OCI-LY1 (cell line): ENCODE measurements at regions not wholly inside any gene's neighbourhood (a gene's known extent, or its start where the extent isn't known, plus 50 kb on each side); places are given as distances from the start of the nearest gene placed in this dataset.

Experiments
- H2AFZ ChIP-seq: fragments of 200-600 bp; sonication (generic), shearing (Covaris generic); 2 replicates; pipeline ENCODE4 v1.6.0; 2014; ENCODE audit warnings: antibody characterized with exemption, mild to moderate bottlenecking, low read length
- H3F3A ChIP-seq: fragments of 200-600 bp; sonication (generic), shearing (Covaris generic); 2 replicates; pipeline ENCODE4 v1.6.0; 2014; ENCODE audit warnings: mild to moderate bottlenecking, antibody characterized with exemption, low read length, moderate library complexity; ENCODE audit not compliant: insufficient read depth
- H3K27ac ChIP-seq: fragments of 200-600 bp; sonication (generic); 2 replicates; pipeline ENCODE4 v1.5.1; 2014; ENCODE audit warnings: low read length, mixed run types, mild to moderate bottlenecking, low read depth; ENCODE audit not compliant: poor library complexity, severe bottlenecking
- H3K27me3 ChIP-seq: fragments of 200-600 bp; sonication (generic); 2 replicates; pipeline ENCODE4 v1.6.0; 2014; ENCODE audit warnings: antibody characterized with exemption, mild to moderate bottlenecking, low read length, moderate library complexity; ENCODE audit not compliant: insufficient read depth
- H3K36me3 ChIP-seq: fragments of 200-600 bp; sonication (generic); 2 replicates; pipeline ENCODE4 v1.6.1; 2014; ENCODE audit warnings: mild to moderate bottlenecking, antibody characterized with exemption, low read length, moderate library complexity, mixed read lengths; ENCODE audit not compliant: insufficient read depth
- H3K4me1 ChIP-seq: fragments of 200-600 bp; sonication (generic); 2 replicates; pipeline ENCODE4 v1.5.1; 2014; ENCODE audit warnings: mild to moderate bottlenecking, low read length, moderate library complexity; ENCODE audit not compliant: insufficient read depth, severe bottlenecking
- H3K4me2 ChIP-seq: fragments of 200-600 bp; sonication (generic), shearing (Covaris generic); 2 replicates; pipeline ENCODE4 v1.6.1; 2014; ENCODE audit warnings: low read length
- H3K4me3 ChIP-seq: fragments of 200-600 bp; sonication (generic); 2 replicates; pipeline ENCODE4 v1.5.1; 2014; ENCODE audit warnings: low read length, low read depth, mild to moderate bottlenecking, mixed read lengths; ENCODE audit not compliant: poor library complexity, severe bottlenecking
- H3K79me2 ChIP-seq: fragments of 200-600 bp; shearing (Covaris generic); 2 replicates; pipeline ENCODE4 v1.6.1; 2016; ENCODE audit warnings: mixed run types, low read length, mixed read lengths; ENCODE audit not compliant: insufficient read depth
- H3K9ac ChIP-seq: fragments of 200-600 bp; sonication (generic), shearing (Covaris generic); 2 replicates; pipeline ENCODE4 v1.6.1; 2014; ENCODE audit warnings: mild to moderate bottlenecking, low read length, mixed read lengths
- H3K9me2 ChIP-seq: fragments of 200-600 bp; sonication (generic), shearing (Covaris generic); 2 replicates; pipeline ENCODE4 v1.6.1; 2014; ENCODE audit warnings: low read depth, mild to moderate bottlenecking, low read length, mixed read lengths
- H3K9me3 ChIP-seq: fragments of 200-600 bp; shearing (Covaris generic); 2 replicates; pipeline ENCODE4 v1.6.1; 2014; ENCODE audit warnings: low read length, mixed read lengths
- H4K20me1 ChIP-seq: fragments of 200-600 bp; sonication (generic), shearing (Covaris generic); 2 replicates; pipeline ENCODE4 v1.6.0; 2016; ENCODE audit warnings: mild to moderate bottlenecking, low read length; ENCODE audit not compliant: insufficient read depth
- EZH2 ChIP-seq: fragments of 200-600 bp; sonication (generic), shearing (Covaris generic); IDR thresholded peaks from 2 replicates; pipeline ENCODE4 v1.8.0; 2017; ENCODE audit warnings: borderline replicate concordance, mixed run types, mild to moderate bottlenecking, antibody characterized with exemption, low read length, moderate library complexity, mixed read lengths
- TF ChIP-seq, protein P1 (sequence below): fragments of 200-600 bp; sonication (generic), shearing (Covaris generic); IDR thresholded peaks from 2 replicates; pipeline ENCODE4 v1.5.1; 2017; ENCODE audit warnings: mild to moderate bottlenecking, antibody characterized with exemption, low read length, moderate library complexity, mixed read lengths

DNA sequence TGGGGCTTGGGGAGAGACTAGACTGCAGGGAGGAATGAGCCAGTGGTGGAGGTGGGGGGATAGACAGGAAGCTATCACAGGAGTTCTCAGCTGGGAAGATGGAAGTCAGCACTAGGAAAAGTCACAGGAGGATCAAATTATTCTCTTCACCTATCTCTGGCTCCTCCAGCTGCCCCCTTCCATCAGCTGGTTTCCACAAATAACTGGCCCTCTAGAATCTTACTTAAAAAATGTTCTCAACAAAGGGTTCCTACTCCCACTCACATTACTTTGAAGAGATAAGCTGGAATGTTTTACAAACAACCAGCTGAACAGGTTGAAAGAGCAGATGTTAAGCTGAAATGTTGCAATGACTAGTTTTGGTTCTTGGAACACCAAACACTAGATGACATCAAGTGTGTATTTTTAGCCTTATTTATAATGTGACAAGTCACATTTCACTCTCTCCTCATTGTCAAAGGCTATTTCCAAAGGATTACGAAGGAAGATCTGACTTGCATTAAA is 102.7 kb upstream of the AADACL2 start:
- H3F3A ChIP-seq = no peaks in the 10 kb centered on the region
- H3K4me3 ChIP-seq = no peak overlapping the region

DNA sequence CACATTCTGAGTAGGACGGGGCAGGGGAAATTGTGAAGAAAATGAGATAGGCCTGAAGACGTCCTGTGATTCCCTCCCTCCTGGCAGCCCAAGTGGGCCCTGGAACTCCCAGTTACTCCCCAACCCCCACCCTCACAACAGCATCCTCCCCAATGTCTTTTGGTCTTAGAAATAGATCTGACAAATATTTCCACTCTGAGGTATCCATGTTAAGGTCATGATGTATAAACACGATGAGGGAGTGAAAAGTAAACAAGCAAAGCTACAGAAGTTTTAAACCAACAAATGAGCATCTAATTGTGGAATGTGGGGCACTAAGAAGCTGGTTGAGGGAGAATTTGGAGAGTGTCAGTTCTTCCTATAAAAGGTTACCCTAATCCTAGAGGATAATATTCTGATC is 103.7 kb upstream of the AADACL2 start:
- H2AFZ ChIP-seq = no peak overlapping the region
- no peak overlapping the region for H3K4me2 ChIP-seq
- no peak overlapping the region for H3K4me3 ChIP-seq
- H4K20me1 ChIP-seq = no peaks in the 10 kb centered on the region
- H3F3A ChIP-seq = no peaks in the 10 kb centered on the region
- no peaks in the 10 kb centered on the region for H3K9me3 ChIP-seq
- no peaks in the 10 kb centered on the region for H3K36me3 ChIP-seq
- H3K27me3 ChIP-seq = no peaks in the 10 kb centered on the region
- H3K4me1 ChIP-seq = no peaks in the 10 kb centered on the region
- no peak for TF ChIP-seq EZH2
- TF ChIP-seq, protein P1, sequence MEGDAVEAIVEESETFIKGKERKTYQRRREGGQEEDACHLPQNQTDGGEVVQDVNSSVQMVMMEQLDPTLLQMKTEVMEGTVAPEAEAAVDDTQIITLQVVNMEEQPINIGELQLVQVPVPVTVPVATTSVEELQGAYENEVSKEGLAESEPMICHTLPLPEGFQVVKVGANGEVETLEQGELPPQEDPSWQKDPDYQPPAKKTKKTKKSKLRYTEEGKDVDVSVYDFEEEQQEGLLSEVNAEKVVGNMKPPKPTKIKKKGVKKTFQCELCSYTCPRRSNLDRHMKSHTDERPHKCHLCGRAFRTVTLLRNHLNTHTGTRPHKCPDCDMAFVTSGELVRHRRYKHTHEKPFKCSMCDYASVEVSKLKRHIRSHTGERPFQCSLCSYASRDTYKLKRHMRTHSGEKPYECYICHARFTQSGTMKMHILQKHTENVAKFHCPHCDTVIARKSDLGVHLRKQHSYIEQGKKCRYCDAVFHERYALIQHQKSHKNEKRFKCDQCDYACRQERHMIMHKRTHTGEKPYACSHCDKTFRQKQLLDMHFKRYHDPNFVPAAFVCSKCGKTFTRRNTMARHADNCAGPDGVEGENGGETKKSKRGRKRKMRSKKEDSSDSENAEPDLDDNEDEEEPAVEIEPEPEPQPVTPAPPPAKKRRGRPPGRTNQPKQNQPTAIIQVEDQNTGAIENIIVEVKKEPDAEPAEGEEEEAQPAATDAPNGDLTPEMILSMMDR = no peak
- H3K27ac ChIP-seq = no peak overlapping the region
- no peak overlapping the region for H3K9ac ChIP-seq
- H3K9me2 ChIP-seq = no peaks in the 10 kb centered on the region
- no peaks in the 10 kb centered on the region for H3K79me2 ChIP-seq

More for the DNA sequence above, 102.7 kb upstream of the AADACL2 start:
- Histone ChIP-seq H3K4me1 (no peaks in the 10 kb centered on the region), H3K4me2 (no peak overlapping the region), H2AFZ (no peak overlapping the region), H3K9me3 (no peaks in the 10 kb centered on the region), H3K9me2 (no peaks in the 10 kb centered on the region), H3K27ac (no peak overlapping the region), H3K79me2 (no peaks in the 10 kb centered on the region), H4K20me1 (no peaks in the 10 kb centered on the region), H3K36me3 (no peaks in the 10 kb centered on the region), H3K9ac (no peak overlapping the region), H3K27me3 (no peaks in the 10 kb centered on the region)
- no peak for TF ChIP-seq EZH2
- TF ChIP-seq, protein P1 = no peak

DNA sequence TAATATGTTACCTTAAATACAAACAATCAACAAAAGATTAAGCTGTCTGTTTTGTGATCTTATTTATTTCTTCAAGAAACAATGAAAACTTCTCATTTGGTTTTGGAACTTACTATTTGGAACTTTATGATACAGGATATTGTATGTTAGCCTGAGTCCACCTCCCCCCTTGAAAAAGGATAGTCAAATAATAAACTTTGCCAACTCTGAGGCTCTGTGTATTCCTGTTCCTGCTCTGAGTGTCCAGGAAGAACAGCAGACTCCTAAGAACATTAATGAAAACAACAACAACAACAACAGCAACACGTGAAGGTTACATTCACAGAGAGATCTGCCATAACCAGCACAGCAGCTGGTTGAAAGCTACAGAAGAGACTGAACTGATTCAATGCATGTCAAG is 108.1 kb upstream of the AADACL2 start:
- Histone ChIP-seq H3K79me2 (no peaks in the 10 kb centered on the region), H3K4me3 (no peak overlapping the region), H3K9me2 (no peaks in the 10 kb centered on the region), H2AFZ (no peak overlapping the region), H3K4me2 (no peak overlapping the region), H3F3A (no peaks in the 10 kb centered on the region), H3K4me1 (no peaks in the 10 kb centered on the region), H3K36me3 (no peaks in the 10 kb centered on the region), H3K9me3 (no peaks in the 10 kb centered on the region), H3K9ac (no peak overlapping the region), H4K20me1 (0 out of 2 replicates have a peak, but pooled peaks cover 2% of the 10 kb centered on the region), H3K27me3 (no peaks in the 10 kb centered on the region), H3K27ac (no peak overlapping the region)
- TF ChIP-seq, protein P1 = no peak
- no peak for TF ChIP-seq EZH2
